Left renal pelvis (tissue), 4 donors: ENCODE measurements at regions not wholly inside any gene's neighbourhood (a gene's known extent, or its start where the extent isn't known, plus 50 kb on each side); places are given as distances from the start of the nearest gene placed in this dataset.
A peak's percentile ranks its signal among the peaks of the same experiment; 100 is the strongest.

Experiments used
- DNase-seq, 4 donors: peaks; one replicate each; pipeline ENCODE4 v3.0.0-alpha.2; 2013; ENCODE audit warnings: low read depth in 4 of 4, low spot score in 3 of 4

GRCh38 chr2:21590026-21590690 is 466.4 kb downstream of the TDRD15 start:
- DNase-seq = no peak

GRCh38 chr2:21591926-21592325 is 468.2 kb downstream of the TDRD15 start:
- no peak for DNase-seq

- DNase-seq = peak; percentile 4 to 17 (median 12)
Measured at GRCh38 chr2:21599417-21599816, 475.6 kb downstream of the TDRD15 start.

- no peak for DNase-seq
Measured at GRCh38 chr2:21602789-21603188, 479.0 kb downstream of the TDRD15 start.

- no peak for DNase-seq
Measured at GRCh38 chr2:21607572-21607971, 483.8 kb downstream of the TDRD15 start.

GRCh38 chr2:21610304-21610703 is 486.5 kb downstream of the TDRD15 start:
- no peak for DNase-seq

GRCh38 chr2:21617885-21618434 is 494.2 kb downstream of the TDRD15 start:
- no peak for DNase-seq

GRCh38 chr2:21620771-21621170 is 497.0 kb downstream of the TDRD15 start:
- DNase-seq = no peak

- DNase-seq = no peak
Measured at GRCh38 chr2:21627938-21628337, 504.2 kb downstream of the TDRD15 start.

GRCh38 chr2:21633015-21633414 is 509.2 kb downstream of the TDRD15 start:
- no peak for DNase-seq

- DNase-seq = no peak
Measured at GRCh38 chr2:21633466-21633865, 509.7 kb downstream of the TDRD15 start.

- DNase-seq = no peak
Measured at GRCh38 chr2:21633911-21634310, 510.1 kb downstream of the TDRD15 start.

GRCh38 chr2:21640046-21640445 is 516.3 kb downstream of the TDRD15 start:
- no peak for DNase-seq

- DNase-seq = no peak
Measured at GRCh38 chr2:21642647-21643046, 518.9 kb downstream of the TDRD15 start.

- no peak for DNase-seq
Measured at GRCh38 chr2:21643180-21643579, 519.4 kb downstream of the TDRD15 start.

- DNase-seq = no peak
Measured at GRCh38 chr2:21644266-21644665, 520.5 kb downstream of the TDRD15 start.

GRCh38 chr2:21646345-21646744 is 522.6 kb downstream of the TDRD15 start:
- peak in 2 of 4 donors; percentile 11 to 12 for DNase-seq

GRCh38 chr2:21650569-21650968 is 526.8 kb downstream of the TDRD15 start:
- no peak for DNase-seq

GRCh38 chr2:21655136-21655535 is 531.4 kb downstream of the TDRD15 start:
- no peak for DNase-seq

- DNase-seq = no peak
Measured at GRCh38 chr2:21656330-21657075, 532.7 kb downstream of the TDRD15 start.

GRCh38 chr2:21657445-21657844 is 533.7 kb downstream of the TDRD15 start:
- no peak for DNase-seq

GRCh38 chr2:21658269-21658668 is 534.5 kb downstream of the TDRD15 start:
- DNase-seq = no peak
